ENCODE measurements at regions not wholly inside any gene's neighbourhood (a gene's known extent, or its start where the extent isn't known, plus 50 kb on each side); places are given as distances from the start of the nearest gene placed in this dataset.

DNA sequence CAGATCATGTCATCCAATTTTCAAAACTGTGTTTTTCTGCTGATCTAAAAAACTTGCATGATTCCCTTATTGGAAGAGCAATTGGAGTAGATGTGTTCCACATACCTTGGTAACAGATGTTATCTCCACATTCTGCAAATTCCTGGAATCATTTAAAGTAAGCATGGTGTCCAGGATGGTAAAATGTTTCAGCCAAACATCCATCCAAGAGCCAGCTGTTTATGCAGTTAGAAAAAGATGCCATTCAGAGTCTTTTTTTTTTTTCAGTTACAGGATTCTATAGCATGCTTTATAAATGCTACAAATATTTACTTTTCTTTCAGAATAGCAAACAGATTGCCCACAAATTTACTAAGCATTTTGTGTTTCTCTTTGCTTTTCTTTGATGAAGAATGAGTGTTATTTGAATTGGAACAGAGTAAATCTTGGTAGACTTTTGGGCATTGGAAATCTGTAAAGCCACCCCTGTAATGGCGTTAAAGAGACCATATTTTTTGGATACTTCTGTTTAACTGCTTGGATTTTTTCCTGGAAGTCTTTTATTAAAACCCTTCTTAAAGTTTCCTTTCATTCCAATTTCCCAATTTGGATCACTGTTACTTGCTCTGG lies 149.8 kb downstream of the GNAT3 start:
- peaks cover 6% of the 10 kb centered on the region for H3K9me3 ChIP-seq (ENCODE audit: low read depth, low read length, poor library complexity, severe bottlenecking)
- peaks cover 6% of the 10 kb centered on the region for H3K4me1 ChIP-seq (ENCODE audit: insufficient read depth, low read length, poor library complexity, severe bottlenecking)
- no peaks in the 10 kb centered on the region for H3K27me3 ChIP-seq (replicated peaks; ENCODE audit: insufficient read depth, low read depth, low read length, poor library complexity)
- no TSS peak for BruUV-seq (replicated peaks)
- H3K36me3 ChIP-seq (ENCODE audit: insufficient read depth, low read length, poor library complexity, severe bottlenecking) = no peaks in the 10 kb centered on the region
- H3K4me3 ChIP-seq (ENCODE audit: low read depth, low read length, poor library complexity, severe bottlenecking) = no peak overlapping the region
- CTCF ChIA-PET = no interaction called here
- no peak for DNase-seq (ENCODE audit: low spot score)
- no peak overlapping the region for H3K27ac ChIP-seq (ENCODE audit: low read depth, low read length, poor library complexity, severe bottlenecking)
- TF ChIP-seq EZH2 (IDR thresholded peaks at IDR 0.05; ENCODE audit: borderline replicate concordance, low read depth, low read length, poor library complexity, severe bottlenecking) = no peak
- TF ChIP-seq, protein P1, sequence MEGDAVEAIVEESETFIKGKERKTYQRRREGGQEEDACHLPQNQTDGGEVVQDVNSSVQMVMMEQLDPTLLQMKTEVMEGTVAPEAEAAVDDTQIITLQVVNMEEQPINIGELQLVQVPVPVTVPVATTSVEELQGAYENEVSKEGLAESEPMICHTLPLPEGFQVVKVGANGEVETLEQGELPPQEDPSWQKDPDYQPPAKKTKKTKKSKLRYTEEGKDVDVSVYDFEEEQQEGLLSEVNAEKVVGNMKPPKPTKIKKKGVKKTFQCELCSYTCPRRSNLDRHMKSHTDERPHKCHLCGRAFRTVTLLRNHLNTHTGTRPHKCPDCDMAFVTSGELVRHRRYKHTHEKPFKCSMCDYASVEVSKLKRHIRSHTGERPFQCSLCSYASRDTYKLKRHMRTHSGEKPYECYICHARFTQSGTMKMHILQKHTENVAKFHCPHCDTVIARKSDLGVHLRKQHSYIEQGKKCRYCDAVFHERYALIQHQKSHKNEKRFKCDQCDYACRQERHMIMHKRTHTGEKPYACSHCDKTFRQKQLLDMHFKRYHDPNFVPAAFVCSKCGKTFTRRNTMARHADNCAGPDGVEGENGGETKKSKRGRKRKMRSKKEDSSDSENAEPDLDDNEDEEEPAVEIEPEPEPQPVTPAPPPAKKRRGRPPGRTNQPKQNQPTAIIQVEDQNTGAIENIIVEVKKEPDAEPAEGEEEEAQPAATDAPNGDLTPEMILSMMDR (conservative IDR thresholded peaks at IDR 0.05; ENCODE audit: low read depth, low read length) = no peak
- POLR2A ChIA-PET (ENCODE audit: low non-redundant PET) = no interaction called here
- intact Hi-C loops (cut with micrococcal nuclease; ENCODE audit: unreplicated experiment) = no loop called here

GRCh38 chr7:80359476-80359875 lies 152.4 kb downstream of the GNAT3 start:
- BruUV-seq (replicated peaks) = no TSS peak
- H3K27ac ChIP-seq (ENCODE audit: low read depth, low read length, poor library complexity, severe bottlenecking) = no peak overlapping the region
- no peak overlapping the region for H3K4me3 ChIP-seq (ENCODE audit: low read depth, low read length, poor library complexity, severe bottlenecking)
- DNase-seq (ENCODE audit: low spot score) = no peak
- intact Hi-C loops (cut with micrococcal nuclease; ENCODE audit: unreplicated experiment) = no loop called here
- TF ChIP-seq, protein P1 (conservative IDR thresholded peaks at IDR 0.05; ENCODE audit: low read depth, low read length) = no peak
- TF ChIP-seq EZH2 (IDR thresholded peaks at IDR 0.05; ENCODE audit: borderline replicate concordance, low read depth, low read length, poor library complexity, severe bottlenecking) = no peak
- ChIA-PET CTCF (no interaction called here), POLR2A (ENCODE audit: low non-redundant PET) (no interaction called here)
- H3K4me1 ChIP-seq (ENCODE audit: insufficient read depth, low read length, poor library complexity, severe bottlenecking) = peaks cover 8% of the 10 kb centered on the region
- no peaks in the 10 kb centered on the region for H3K36me3 ChIP-seq (ENCODE audit: insufficient read depth, low read length, poor library complexity, severe bottlenecking)
- H3K9me3 ChIP-seq (ENCODE audit: low read depth, low read length, poor library complexity, severe bottlenecking) = peaks cover 6% of the 10 kb centered on the region
- H3K27me3 ChIP-seq (replicated peaks; ENCODE audit: insufficient read depth, low read depth, low read length, poor library complexity) = no peaks in the 10 kb centered on the region

- DNase-seq (ENCODE audit: low spot score) = no peak
- no peak for TF ChIP-seq EZH2 (IDR thresholded peaks at IDR 0.05; ENCODE audit: borderline replicate concordance, low read depth, low read length, poor library complexity, severe bottlenecking)
- TF ChIP-seq, protein P1 (conservative IDR thresholded peaks at IDR 0.05; ENCODE audit: low read depth, low read length) = no peak
- POLR2A ChIA-PET (ENCODE audit: low non-redundant PET) = no interaction called here
- CTCF ChIA-PET = no interaction called here
- no peak overlapping the region for H3K4me3 ChIP-seq (ENCODE audit: low read depth, low read length, poor library complexity, severe bottlenecking)
- no TSS peak for BruUV-seq (replicated peaks)
- intact Hi-C loops (cut with micrococcal nuclease; ENCODE audit: unreplicated experiment) = no loop called here
- H3K36me3 ChIP-seq (ENCODE audit: insufficient read depth, low read length, poor library complexity, severe bottlenecking) = no peaks in the 10 kb centered on the region
- no peak overlapping the region for H3K27ac ChIP-seq (ENCODE audit: low read depth, low read length, poor library complexity, severe bottlenecking)
- H3K27me3 ChIP-seq (replicated peaks; ENCODE audit: insufficient read depth, low read depth, low read length, poor library complexity) = no peaks in the 10 kb centered on the region
- H3K4me1 ChIP-seq (ENCODE audit: insufficient read depth, low read length, poor library complexity, severe bottlenecking) = peaks cover 8% of the 10 kb centered on the region
- peaks cover 6% of the 10 kb centered on the region for H3K9me3 ChIP-seq (ENCODE audit: low read depth, low read length, poor library complexity, severe bottlenecking)
Measured at GRCh38 chr7:80359029-80359428, 152.8 kb downstream of the GNAT3 start.

Data from A673 (cell line).